SK-N-MC (cell line): ENCODE measurements at regions not wholly inside any gene's neighbourhood (a gene's known extent, or its start where the extent isn't known, plus 50 kb on each side); places are given as distances from the start of the nearest gene placed in this dataset.

ENCODE experiments used
- EZH2 ChIP-seq: fragments of 200-600 bp; sonication (generic); IDR thresholded peaks from one replicate; pipeline ENCODE4 v1.6.1; 2017; ENCODE audit warnings: antibody characterized with exemption
- FOXP2 ChIP-seq: optimal IDR thresholded peaks from 2 replicates; pipeline ENCODE3; 2011; ENCODE audit warnings: mild to moderate bottlenecking, moderate library complexity; ENCODE audit not compliant: insufficient read depth; ENCODE audit errors: extremely low read length, control extremely low read depth

DNA sequence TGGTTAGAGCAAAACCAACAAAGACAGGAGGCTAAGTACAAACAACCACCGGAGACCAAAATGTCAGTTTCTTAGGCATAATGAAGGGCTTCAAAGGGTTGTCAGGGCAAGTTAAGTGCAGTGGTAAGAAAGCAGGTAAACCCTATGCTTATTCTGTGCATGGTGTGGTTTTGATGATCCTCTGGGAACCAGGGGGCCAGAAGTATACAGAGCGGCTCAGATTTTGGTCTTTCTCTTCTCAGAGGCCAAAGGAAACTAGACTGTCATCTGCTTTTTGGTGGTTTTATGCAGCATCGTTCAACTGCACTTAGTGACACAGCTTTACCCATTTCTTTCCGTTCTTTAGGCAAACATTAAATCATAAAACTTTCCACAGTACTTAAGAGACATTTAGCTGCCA is 332.7 kb upstream of the CELF2 start:
- TF ChIP-seq FOXP2 (no peak), EZH2 (no peak)
